ENCODE measurements at regions not wholly inside any gene's neighbourhood (a gene's known extent, or its start where the extent isn't known, plus 50 kb on each side); places are given as distances from the start of the nearest gene placed in this dataset.

- no peak overlapping the region for H3K4me3 Mint-ChIP-seq
- no peaks in the 10 kb centered on the region for H3K27me3 Mint-ChIP-seq (ENCODE audit: insufficient read depth, low read depth, poor library complexity)
These were observed 1458.7 kb upstream of the ACVR2A start for GRCh38 chr2:146386096-146386495.

More at GRCh38 chr2:146386096-146386495, 1458.7 kb upstream of the ACVR2A start:
- Histone ChIP-seq H4K20me1 (replicated peaks; ENCODE audit: insufficient read depth) (no peaks in the 10 kb centered on the region), H2AFZ (no peak overlapping the region), H3K4me2 (no peak overlapping the region), H3F3A (replicated peaks; ENCODE audit: low read depth) (no peaks in the 10 kb centered on the region), H3K27ac (ENCODE audit: low read depth) (no peak overlapping the region), H3K4me1 (ENCODE audit: insufficient read depth) (no peaks in the 10 kb centered on the region), H3K36me3 (ENCODE audit: insufficient read depth) (no peaks in the 10 kb centered on the region), H3K9me2 (ENCODE audit: insufficient read depth) (no peaks in the 10 kb centered on the region), H3K27me3 (ENCODE audit: insufficient read depth) (no peaks in the 10 kb centered on the region), H3K4me3 (no peak overlapping the region), H3K79me2 (replicated peaks; ENCODE audit: insufficient read depth) (no peaks in the 10 kb centered on the region)
- H3K27ac Mint-ChIP-seq, result no peak overlapping the region
- H3K36me3 Mint-ChIP-seq (ENCODE audit: low read depth), result no peaks in the 10 kb centered on the region
- ATAC-seq (no peak), DNase-seq (ENCODE audit: low spot score) (no peak)
- no peaks in the 10 kb centered on the region for H3K9me3 Mint-ChIP-seq
- TF ChIP-seq ZNF114 (CRISPR knock-in tag; IDR thresholded peaks at IDR 0.05) (no peak), NANOG (IDR thresholded peaks at IDR 0.05; ENCODE audit: borderline replicate concordance) (no peak), EZH2phosphoT487 (IDR thresholded peaks at IDR 0.05; ENCODE audit: unreplicated experiment) (no peak), ZNF462 (CRISPR knock-in tag; IDR thresholded peaks at IDR 0.05) (no peak), POLR2AphosphoS5 (IDR thresholded peaks at IDR 0.05; ENCODE audit: low read depth) (no peak)
- TF ChIP-seq, protein P1, sequence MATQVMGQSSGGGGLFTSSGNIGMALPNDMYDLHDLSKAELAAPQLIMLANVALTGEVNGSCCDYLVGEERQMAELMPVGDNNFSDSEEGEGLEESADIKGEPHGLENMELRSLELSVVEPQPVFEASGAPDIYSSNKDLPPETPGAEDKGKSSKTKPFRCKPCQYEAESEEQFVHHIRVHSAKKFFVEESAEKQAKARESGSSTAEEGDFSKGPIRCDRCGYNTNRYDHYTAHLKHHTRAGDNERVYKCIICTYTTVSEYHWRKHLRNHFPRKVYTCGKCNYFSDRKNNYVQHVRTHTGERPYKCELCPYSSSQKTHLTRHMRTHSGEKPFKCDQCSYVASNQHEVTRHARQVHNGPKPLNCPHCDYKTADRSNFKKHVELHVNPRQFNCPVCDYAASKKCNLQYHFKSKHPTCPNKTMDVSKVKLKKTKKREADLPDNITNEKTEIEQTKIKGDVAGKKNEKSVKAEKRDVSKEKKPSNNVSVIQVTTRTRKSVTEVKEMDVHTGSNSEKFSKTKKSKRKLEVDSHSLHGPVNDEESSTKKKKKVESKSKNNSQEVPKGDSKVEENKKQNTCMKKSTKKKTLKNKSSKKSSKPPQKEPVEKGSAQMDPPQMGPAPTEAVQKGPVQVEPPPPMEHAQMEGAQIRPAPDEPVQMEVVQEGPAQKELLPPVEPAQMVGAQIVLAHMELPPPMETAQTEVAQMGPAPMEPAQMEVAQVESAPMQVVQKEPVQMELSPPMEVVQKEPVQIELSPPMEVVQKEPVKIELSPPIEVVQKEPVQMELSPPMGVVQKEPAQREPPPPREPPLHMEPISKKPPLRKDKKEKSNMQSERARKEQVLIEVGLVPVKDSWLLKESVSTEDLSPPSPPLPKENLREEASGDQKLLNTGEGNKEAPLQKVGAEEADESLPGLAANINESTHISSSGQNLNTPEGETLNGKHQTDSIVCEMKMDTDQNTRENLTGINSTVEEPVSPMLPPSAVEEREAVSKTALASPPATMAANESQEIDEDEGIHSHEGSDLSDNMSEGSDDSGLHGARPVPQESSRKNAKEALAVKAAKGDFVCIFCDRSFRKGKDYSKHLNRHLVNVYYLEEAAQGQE (IDR thresholded peaks at IDR 0.05; ENCODE audit: unreplicated experiment), result no peak
- H3K4me1 Mint-ChIP-seq, result no peaks in the 10 kb centered on the region

Measured in GM23338 (cell line).